Hepatocyte (in vitro differentiated cells): ENCODE measurements at regions not wholly inside any gene's neighbourhood (a gene's known extent, or its start where the extent isn't known, plus 50 kb on each side); places are given as distances from the start of the nearest gene placed in this dataset.

Experiments used
- DNase-seq: peaks from one replicate; pipeline ENCODE4 v3.0.0-alpha.2; 2016; ENCODE audit warnings: low spot score
- H2AFZ ChIP-seq: fragments of 200-600 bp; sonication (generic); 2 replicates; pipeline ENCODE4 v1.6.0; 2016; ENCODE audit warnings: antibody characterized with exemption, mild to moderate bottlenecking
- H3K27ac ChIP-seq: fragments of 200-600 bp; sonication (generic); 2 replicates; pipeline ENCODE4 v1.5.1; 2016; ENCODE audit warnings: mild to moderate bottlenecking
- H3K27me3 ChIP-seq: fragments of 200-600 bp; sonication (generic); 2 replicates; pipeline ENCODE4 v1.6.1; 2016
- H3K36me3 ChIP-seq: fragments of 200-600 bp; sonication (generic); replicated peaks from 2 replicates; pipeline ENCODE4 v1.5.1; 2016; ENCODE audit warnings: low read depth; ENCODE audit not compliant: insufficient read depth
- H3K4me1 ChIP-seq: fragments of 200-600 bp; sonication (generic); 2 replicates; pipeline ENCODE4 v1.5.1; 2016; ENCODE audit warnings: mild to moderate bottlenecking, moderate library complexity; ENCODE audit not compliant: insufficient read depth
- H3K4me2 ChIP-seq: fragments of 200-600 bp; sonication (generic); 2 replicates; pipeline ENCODE4 v1.6.0; 2016
- H3K4me3 ChIP-seq: fragments of 200-600 bp; sonication (generic); 2 replicates; pipeline ENCODE4 v1.5.1; 2016; ENCODE audit warnings: mild to moderate bottlenecking
- H3K79me2 ChIP-seq: fragments of 200-600 bp; sonication (generic); 2 replicates; pipeline ENCODE4 v1.6.0; 2017; ENCODE audit warnings: mild to moderate bottlenecking
- H3K9me2 ChIP-seq: fragments of 200-600 bp; sonication (generic); replicated peaks from 2 replicates; pipeline ENCODE4 v1.6.0; 2017; ENCODE audit warnings: mild to moderate bottlenecking; ENCODE audit not compliant: insufficient read depth
- H3K9me3 ChIP-seq: fragments of 200-600 bp; sonication (generic); 2 replicates; pipeline ENCODE4 v1.5.1; 2016; ENCODE audit warnings: low read depth, mild to moderate bottlenecking
- H4K20me1 ChIP-seq: fragments of 200-600 bp; sonication (generic); 2 replicates; pipeline ENCODE4 v1.6.0; 2016; ENCODE audit warnings: mild to moderate bottlenecking; ENCODE audit not compliant: insufficient read depth, poor library complexity, severe bottlenecking
- CTCF ChIP-seq: fragments of 200-600 bp; sonication (generic); IDR thresholded peaks from 2 replicates; pipeline ENCODE4 v1.5.1; 2016; ENCODE audit warnings: antibody characterized with exemption, mild to moderate bottlenecking; ENCODE audit not compliant: poor library complexity
- EZH2 ChIP-seq: fragments of 200-600 bp; sonication (generic); IDR thresholded peaks from 2 replicates; pipeline ENCODE4 v1.6.1; 2016; ENCODE audit warnings: antibody characterized with exemption, mild to moderate bottlenecking, borderline replicate concordance
- EZH2phosphoT487 ChIP-seq: fragments of 200-600 bp; sonication (generic); IDR thresholded peaks from one replicate; pipeline ENCODE4 v1.6.1; 2018; ENCODE audit warnings: antibody characterized with exemption, mild to moderate bottlenecking, low read depth, moderate library complexity; ENCODE audit not compliant: unreplicated experiment, severe bottlenecking
- WGBS: methylation state at CpG from one replicate; pipeline ENCODE4 v1.1.6; 2016; ENCODE audit warnings: low lambda C conversion rate; ENCODE audit errors: missing lambda C conversion rate; 5-methylcytosine and 5-hydroxymethylcytosine counted together

GRCh38 chr4:54924891-54925290 is 200.5 kb downstream of the KDR start:
- DNase-seq, result no peak
- H4K20me1 ChIP-seq, result no peaks in the 10 kb centered on the region

GRCh38 chr4:54915276-54915675 is 210.1 kb downstream of the KDR start:
- TF ChIP-seq CTCF (no peak), EZH2phosphoT487 (no peak), EZH2 (no peak)
- DNase-seq, result no peak
- peaks cover 3% of the 10 kb centered on the region for H3K4me1 ChIP-seq
- H3K9me2 ChIP-seq, result no peaks in the 10 kb centered on the region
- no peaks in the 10 kb centered on the region for H3K27me3 ChIP-seq
- H3K36me3 ChIP-seq, result no peaks in the 10 kb centered on the region
- H3K79me2 ChIP-seq, result no peaks in the 10 kb centered on the region
- no peak overlapping the region for H3K27ac ChIP-seq
- H3K9me3 ChIP-seq, result no peaks in the 10 kb centered on the region
- no peak overlapping the region for H2AFZ ChIP-seq
- H3K4me2 ChIP-seq, result no peak overlapping the region
- no peak overlapping the region for H3K4me3 ChIP-seq
- 100% methylated on average over 2 of the region's 2 CpGs for WGBS
- no peaks in the 10 kb centered on the region for H4K20me1 ChIP-seq

More at GRCh38 chr4:54924891-54925290, 200.5 kb downstream of the KDR start:
- Histone ChIP-seq H3K79me2 (no peaks in the 10 kb centered on the region), H3K36me3 (no peaks in the 10 kb centered on the region), H3K9me2 (no peaks in the 10 kb centered on the region), H3K27me3 (no peaks in the 10 kb centered on the region), H3K27ac (peak overlapping the region; percentile 70), H3K4me2 (no peak overlapping the region), H3K9me3 (no peaks in the 10 kb centered on the region), H3K4me1 (no peaks in the 10 kb centered on the region), H3K4me3 (no peak overlapping the region), H2AFZ (no peak overlapping the region)
- TF ChIP-seq EZH2phosphoT487 (no peak), CTCF (no peak), EZH2 (no peak)

GRCh38 chr4:54914781-54915180 is 210.6 kb downstream of the KDR start:
- no peak overlapping the region for H3K4me3 ChIP-seq
- no peak for TF ChIP-seq EZH2phosphoT487
- TF ChIP-seq EZH2, result no peak
- no peak for TF ChIP-seq CTCF
- H3K27me3 ChIP-seq, result no peaks in the 10 kb centered on the region
- no peak overlapping the region for H3K4me2 ChIP-seq
- H3K9me2 ChIP-seq, result no peaks in the 10 kb centered on the region
- DNase-seq, result no peak
- H3K9me3 ChIP-seq, result no peaks in the 10 kb centered on the region
- H3K4me1 ChIP-seq, result peaks cover 3% of the 10 kb centered on the region
- no peaks in the 10 kb centered on the region for H3K79me2 ChIP-seq
- WGBS, result 92% methylated on average over 2 of the region's 2 CpGs
- no peaks in the 10 kb centered on the region for H4K20me1 ChIP-seq
- H3K27ac ChIP-seq, result no peak overlapping the region
- H2AFZ ChIP-seq, result no peak overlapping the region
- H3K36me3 ChIP-seq, result no peaks in the 10 kb centered on the region
